ENCODE measurements at regions not wholly inside any gene's neighbourhood (a gene's known extent, or its start where the extent isn't known, plus 50 kb on each side); places are given as distances from the start of the nearest gene placed in this dataset.

DNA sequence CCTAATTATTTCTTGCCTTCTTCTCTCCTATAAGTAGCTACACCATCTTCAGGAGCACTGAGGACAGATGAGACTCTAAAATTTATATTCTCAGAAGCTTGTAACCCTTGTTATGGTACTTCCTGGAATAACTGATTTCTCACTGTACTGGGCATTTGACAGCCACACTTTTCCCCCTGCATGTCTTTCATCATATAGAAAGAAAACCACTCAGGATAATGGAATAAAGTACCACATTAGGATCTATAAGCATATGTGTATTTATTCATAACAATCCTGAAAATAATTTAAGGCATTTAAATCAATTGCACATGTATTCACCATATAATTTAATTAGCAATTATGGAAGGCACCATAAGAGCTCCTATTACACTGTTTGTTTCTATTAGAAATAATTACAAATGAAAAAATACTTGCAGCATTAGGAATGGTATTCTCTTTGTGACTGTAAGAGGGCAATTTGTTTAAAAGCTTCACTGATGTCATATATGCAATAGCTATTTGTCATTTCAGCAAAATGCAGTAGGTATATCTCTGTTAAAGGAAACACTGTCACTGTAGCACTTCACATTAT, 216.9 kb upstream of the FSHR start:
- TF ChIP-seq POLR2A (IDR thresholded peaks at IDR 0.05): no peak
- no peak for TF ChIP-seq CTCF (IDR thresholded peaks at IDR 0.05)
- no peak for TF ChIP-seq EP300 (IDR thresholded peaks at IDR 0.05)
- TF ChIP-seq POLR2AphosphoS5 (IDR thresholded peaks at IDR 0.05): no peak
- no peaks in the 10 kb centered on the region for H3K36me3 ChIP-seq
- no peaks in the 10 kb centered on the region for H3K9me3 ChIP-seq
- ATAC-seq: no peak
- no peak overlapping the region for H3K27ac ChIP-seq
- no peak overlapping the region for H3K4me3 ChIP-seq
- H3K27me3 ChIP-seq: no peaks in the 10 kb centered on the region
- H3K4me1 ChIP-seq: no peaks in the 10 kb centered on the region

GRCh38 chr2:49369650-49370049, 215.3 kb upstream of the FSHR start:
- ATAC-seq: no peak
- Histone ChIP-seq H3K27ac (no peak overlapping the region), H3K27me3 (no peaks in the 10 kb centered on the region), H3K4me3 (no peak overlapping the region), H3K9me3 (no peaks in the 10 kb centered on the region), H3K4me1 (no peaks in the 10 kb centered on the region), H3K36me3 (no peaks in the 10 kb centered on the region)
- TF ChIP-seq POLR2AphosphoS5 (IDR thresholded peaks at IDR 0.05): no peak
- TF ChIP-seq EP300 (IDR thresholded peaks at IDR 0.05): no peak
- no peak for TF ChIP-seq CTCF (IDR thresholded peaks at IDR 0.05)
- TF ChIP-seq POLR2A (IDR thresholded peaks at IDR 0.05): no peak
- 66 to 85% methylated on average over 5 to 6 of the region's 6 CpGs for WGBS, 2 donors (ENCODE audit: low coverage in 1 of 2)

DNA sequence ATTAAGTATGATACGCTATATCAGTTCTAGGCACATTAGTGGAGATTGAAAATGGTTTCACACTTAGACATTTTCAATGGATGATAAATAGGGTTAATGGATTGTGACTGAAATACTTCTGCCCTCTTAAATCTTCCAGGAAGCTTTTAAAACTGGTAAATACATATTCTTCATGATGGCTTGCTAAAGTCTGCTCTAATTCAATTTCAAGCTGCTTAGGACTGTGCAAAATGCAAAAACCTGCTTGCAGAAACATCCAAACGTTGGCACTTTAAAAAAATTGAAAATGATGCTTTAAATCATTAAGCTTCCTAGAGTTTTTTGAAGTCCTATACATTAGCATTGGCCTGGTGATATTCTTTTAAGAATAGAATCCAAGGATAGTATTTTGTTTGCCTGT, 214.8 kb upstream of the FSHR start:
- Histone ChIP-seq H3K27me3 (no peaks in the 10 kb centered on the region), H3K4me3 (no peak overlapping the region), H3K4me1 (no peaks in the 10 kb centered on the region), H3K27ac (no peak overlapping the region), H3K9me3 (no peaks in the 10 kb centered on the region), H3K36me3 (no peaks in the 10 kb centered on the region)
- WGBS, 2 donors (ENCODE audit: low coverage in 1 of 2): 50 to 71% methylated on average over 2 of the region's 2 CpGs
- no peak for ATAC-seq
- TF ChIP-seq EP300 (IDR thresholded peaks at IDR 0.05): no peak
- no peak for TF ChIP-seq CTCF (IDR thresholded peaks at IDR 0.05)
- TF ChIP-seq POLR2AphosphoS5 (IDR thresholded peaks at IDR 0.05): no peak
- no peak for TF ChIP-seq POLR2A (IDR thresholded peaks at IDR 0.05)

GRCh38 chr2:49367003-49367402, 212.7 kb upstream of the FSHR start:
- no peaks in the 10 kb centered on the region for H3K4me1 ChIP-seq
- no peak overlapping the region for H3K27ac ChIP-seq
- no peak for TF ChIP-seq POLR2A (IDR thresholded peaks at IDR 0.05)
- no peak for TF ChIP-seq EP300 (IDR thresholded peaks at IDR 0.05)
- TF ChIP-seq CTCF (IDR thresholded peaks at IDR 0.05): no peak
- no peaks in the 10 kb centered on the region for H3K27me3 ChIP-seq
- no peaks in the 10 kb centered on the region for H3K36me3 ChIP-seq
- H3K4me3 ChIP-seq: no peak overlapping the region
- ATAC-seq: no peak
- H3K9me3 ChIP-seq: peaks cover 0 to 7% (median 0%) of the 10 kb centered on the region in 3 donors

DNA sequence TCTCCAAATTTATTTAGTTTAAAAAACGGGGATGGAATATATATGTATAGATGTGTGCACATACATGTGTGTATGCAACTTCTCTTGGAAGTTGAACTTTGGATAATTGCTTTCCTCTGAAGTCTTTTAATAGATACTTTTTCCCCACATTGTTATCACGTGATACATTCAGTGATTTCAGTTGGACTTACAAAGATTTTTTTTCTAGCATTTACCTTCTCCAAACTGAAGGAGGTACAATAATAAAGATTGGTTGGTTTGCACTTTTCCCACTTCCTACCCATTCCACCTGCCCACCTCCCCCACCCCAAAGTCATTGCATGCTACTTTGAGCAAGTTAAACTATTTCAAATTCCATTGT, 206.1 kb upstream of the FSHR start:
- TF ChIP-seq CTCF (IDR thresholded peaks at IDR 0.05) (no peak), EP300 (IDR thresholded peaks at IDR 0.05) (no peak), POLR2AphosphoS5 (IDR thresholded peaks at IDR 0.05) (no peak), POLR2A (IDR thresholded peaks at IDR 0.05) (no peak)
- Histone ChIP-seq H3K4me3 (no peak overlapping the region), H3K4me1 (no peaks in the 10 kb centered on the region), H3K27me3 (no peaks in the 10 kb centered on the region), H3K27ac (no peak overlapping the region), H3K36me3 (no peaks in the 10 kb centered on the region), H3K9me3 (peaks cover 0 to 7% (median 0%) of the 10 kb centered on the region in 3 donors)
- 45 to 53% methylated on average over 2 of the region's 2 CpGs for WGBS, 2 donors (ENCODE audit: low coverage in 1 of 2)
- no peak for ATAC-seq
